Keratinocyte (primary cell): ENCODE measurements at regions not wholly inside any gene's neighbourhood (a gene's known extent, or its start where the extent isn't known, plus 50 kb on each side); places are given as distances from the start of the nearest gene placed in this dataset.

ENCODE experiments used
- DNase-seq: peaks from one replicate; pipeline ENCODE4 v3.0.0-alpha.2; 2011; ENCODE audit warnings: low read depth, missing footprints, low spot score
- FAIRE-seq: peaks from 2 replicates; lab custom pipeline; 2011; peaks lifted over from hg19 to GRCh38; lab: Jason Lieb, UNC
- H2AFZ ChIP-seq: 2 replicates; pipeline ENCODE4 v1.6.0; 2012; ENCODE audit warnings: low read length, control low read depth, inconsistent platforms; ENCODE audit not compliant: control insufficient read depth
- H3K27ac ChIP-seq: 2 replicates; pipeline ENCODE4 v1.5.1; 2011; ENCODE audit warnings: low read length; ENCODE audit not compliant: control insufficient read depth, insufficient read depth
- H3K27me3 ChIP-seq: 3 replicates; pipeline ENCODE4 v1.6.0; 2011; ENCODE audit warnings: low read length; ENCODE audit not compliant: control insufficient read depth, insufficient read depth; ENCODE audit errors: extremely low read depth
- H3K36me3 ChIP-seq, 2 experiments: 2 replicates in 1 of 2; 3 replicates in 1 of 2; pipeline ENCODE4 v1.5.1; 2011; ENCODE audit warnings: low read length in 2 of 2, mild to moderate bottlenecking in 1 of 2; ENCODE audit not compliant: control insufficient read depth in 2 of 2, insufficient read depth in 2 of 2; ENCODE audit errors: extremely low read depth in 1 of 2
- H3K4me1 ChIP-seq: 3 replicates; pipeline ENCODE4 v1.5.1; 2011; ENCODE audit warnings: low read length; ENCODE audit not compliant: control insufficient read depth, insufficient read depth; ENCODE audit errors: extremely low read depth
- H3K4me2 ChIP-seq: 3 replicates; pipeline ENCODE4 v1.6.0; 2011; ENCODE audit warnings: low read depth, low read length; ENCODE audit not compliant: control insufficient read depth, insufficient read depth; ENCODE audit errors: extremely low read depth
- H3K4me3 ChIP-seq, 3 experiments: fragments of 200-600 bp in 1 of 3; sonication (generic) in 1 of 3; 2 replicates in 2 of 3; 3 replicates in 1 of 3; pipeline ENCODE4 v1.5.1; 2011 to 2016; ENCODE audit warnings: low read length in 3 of 3, mild to moderate bottlenecking in 3 of 3, control low read depth in 2 of 3, inconsistent platforms in 1 of 3, low read depth in 1 of 3, mixed read lengths in 1 of 3, mixed run types in 1 of 3, moderate library complexity in 1 of 3; ENCODE audit not compliant: control insufficient read depth in 2 of 3, insufficient read depth in 2 of 3; ENCODE audit errors: extremely low read depth in 1 of 3
- H3K79me2 ChIP-seq: 2 replicates; pipeline ENCODE4 v1.6.0; 2012; ENCODE audit warnings: low read length; ENCODE audit not compliant: control insufficient read depth, insufficient read depth
- H3K9ac ChIP-seq: 3 replicates; pipeline ENCODE4 v1.6.0; 2011; ENCODE audit warnings: low read length; ENCODE audit not compliant: control insufficient read depth, insufficient read depth; ENCODE audit errors: extremely low read depth
- H3K9me1 ChIP-seq: 3 replicates; pipeline ENCODE4 v1.6.0; 2011; ENCODE audit warnings: low read length; ENCODE audit not compliant: control insufficient read depth, insufficient read depth; ENCODE audit errors: extremely low read depth
- H3K9me3 ChIP-seq: 2 replicates; pipeline ENCODE4 v1.5.1; 2012; ENCODE audit warnings: low read depth, low read length; ENCODE audit not compliant: control insufficient read depth
- H4K20me1 ChIP-seq: 3 replicates; pipeline ENCODE4 v1.6.0; 2011; ENCODE audit warnings: low read length; ENCODE audit not compliant: control insufficient read depth, insufficient read depth; ENCODE audit errors: extremely low read depth
- EZH2 ChIP-seq: IDR thresholded peaks from one replicate; pipeline ENCODE4 v1.6.1; 2012; ENCODE audit warnings: inconsistent platforms, mild to moderate bottlenecking, low read length, moderate library complexity
- dilution Hi-C: fragments of 300-500 bp; cut with MboI; formaldehyde crosslinking; loops from one replicate; pipeline ENCODE4 v1.7.0; 2020; ENCODE audit warnings: low sequenced_read_pairs; ENCODE audit not compliant: extremely low pct_ligation_motif_present
- TF ChIP-seq, protein P1 (sequence below), 3 experiments: IDR thresholded peaks in 1 of 3; conservative IDR thresholded peaks in 1 of 3; optimal IDR thresholded peaks in 1 of 3; 2 replicates in 2 of 3; 3 replicates in 1 of 3; pipeline versions ENCODE3 to v1.5.1; 2011; ENCODE audit warnings: low read length in 3 of 3, mild to moderate bottlenecking in 3 of 3, moderate library complexity in 2 of 3, control low read depth in 1 of 3, inconsistent platforms in 1 of 3; ENCODE audit not compliant: insufficient read depth in 2 of 3; ENCODE audit errors: extremely low read depth in 1 of 3

DNA sequence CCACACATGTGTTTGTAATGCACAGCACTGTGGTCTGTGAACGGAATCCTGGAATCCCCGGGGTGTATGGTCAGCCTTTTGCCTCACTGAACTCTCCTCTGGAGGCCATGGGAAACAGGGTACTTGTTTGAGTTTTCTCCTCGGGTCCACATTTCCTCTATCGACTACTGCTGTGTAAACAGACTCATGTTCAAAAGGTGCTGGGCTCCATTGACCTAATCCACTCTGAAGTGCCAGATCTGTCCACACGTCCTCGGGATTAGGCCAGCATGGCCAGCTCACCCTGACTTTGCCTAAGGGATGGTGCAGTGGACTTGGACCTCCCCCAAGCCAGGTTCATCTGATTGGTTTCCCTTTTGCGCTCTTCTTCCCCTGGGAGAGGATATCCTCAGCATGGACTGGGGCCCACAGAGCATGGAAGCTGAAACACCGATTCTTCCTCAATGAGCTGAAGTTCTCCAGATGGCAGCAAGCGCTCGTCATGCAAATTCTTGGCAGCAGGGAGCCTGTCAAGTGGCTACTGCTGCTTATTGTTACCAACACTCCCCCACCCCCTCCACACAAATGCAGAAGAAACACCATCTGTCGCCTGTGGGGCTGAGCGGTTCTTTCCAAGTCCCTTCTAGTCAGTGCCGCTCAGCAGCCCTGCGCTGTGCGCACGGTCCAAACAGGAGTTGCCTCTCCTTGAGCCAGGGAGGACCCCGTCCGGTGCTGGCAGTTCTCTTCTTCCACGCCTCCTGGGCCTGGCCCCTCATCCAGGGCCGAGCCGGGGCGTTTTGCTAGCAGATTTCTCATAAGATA is 292.6 kb upstream of the MARCKS start:
- no peak overlapping the region for H3K4me3 ChIP-seq
- H3K4me1 ChIP-seq: peaks cover 20% of the 10 kb centered on the region
- dilution Hi-C loops: no loop called here
- FAIRE-seq (no peak), DNase-seq (no peak)
- H4K20me1 ChIP-seq: no peaks in the 10 kb centered on the region
- no peaks in the 10 kb centered on the region for H3K27me3 ChIP-seq
- no peaks in the 10 kb centered on the region for H3K9me1 ChIP-seq
- TF ChIP-seq EZH2: no peak
- TF ChIP-seq, protein P1, sequence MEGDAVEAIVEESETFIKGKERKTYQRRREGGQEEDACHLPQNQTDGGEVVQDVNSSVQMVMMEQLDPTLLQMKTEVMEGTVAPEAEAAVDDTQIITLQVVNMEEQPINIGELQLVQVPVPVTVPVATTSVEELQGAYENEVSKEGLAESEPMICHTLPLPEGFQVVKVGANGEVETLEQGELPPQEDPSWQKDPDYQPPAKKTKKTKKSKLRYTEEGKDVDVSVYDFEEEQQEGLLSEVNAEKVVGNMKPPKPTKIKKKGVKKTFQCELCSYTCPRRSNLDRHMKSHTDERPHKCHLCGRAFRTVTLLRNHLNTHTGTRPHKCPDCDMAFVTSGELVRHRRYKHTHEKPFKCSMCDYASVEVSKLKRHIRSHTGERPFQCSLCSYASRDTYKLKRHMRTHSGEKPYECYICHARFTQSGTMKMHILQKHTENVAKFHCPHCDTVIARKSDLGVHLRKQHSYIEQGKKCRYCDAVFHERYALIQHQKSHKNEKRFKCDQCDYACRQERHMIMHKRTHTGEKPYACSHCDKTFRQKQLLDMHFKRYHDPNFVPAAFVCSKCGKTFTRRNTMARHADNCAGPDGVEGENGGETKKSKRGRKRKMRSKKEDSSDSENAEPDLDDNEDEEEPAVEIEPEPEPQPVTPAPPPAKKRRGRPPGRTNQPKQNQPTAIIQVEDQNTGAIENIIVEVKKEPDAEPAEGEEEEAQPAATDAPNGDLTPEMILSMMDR (optimal IDR thresholded peaks at IDR 0.05 in 1 of 3, IDR thresholded peaks at IDR 0.05 in 1 of 3, conservative IDR thresholded peaks at IDR 0.05 in 1 of 3; ENCODE audit: extremely low read depth in 1 of 3, insufficient read depth in 2 of 3, low read length in 3 of 3): no peak
- H3K9ac ChIP-seq: no peak overlapping the region
- H3K27ac ChIP-seq: no peak overlapping the region
- no peaks in the 10 kb centered on the region for H3K79me2 ChIP-seq
- H3K9me3 ChIP-seq: no peaks in the 10 kb centered on the region
- H3K4me2 ChIP-seq: no peak overlapping the region
- no peaks in the 10 kb centered on the region for H3K36me3 ChIP-seq
- no peak overlapping the region for H2AFZ ChIP-seq

DNA sequence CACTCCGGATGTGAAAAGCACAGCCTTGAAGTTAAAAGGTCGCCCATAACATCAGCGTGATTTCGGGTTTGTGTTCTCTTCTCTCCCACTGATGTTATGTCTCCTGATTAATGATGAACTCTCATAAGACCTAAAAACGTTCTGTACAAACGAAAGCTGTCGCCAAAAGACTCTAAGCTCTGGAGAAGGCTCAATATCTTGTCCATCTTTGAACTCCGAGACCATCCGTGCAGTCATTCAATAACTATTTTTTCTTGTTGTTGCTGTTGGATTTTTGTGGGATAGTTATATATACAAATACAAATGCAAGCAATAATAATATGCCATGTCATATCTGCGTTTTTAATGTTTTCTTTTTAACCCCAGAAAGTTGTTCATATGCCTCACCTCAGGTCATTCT is 291.8 kb upstream of the MARCKS start:
- Histone ChIP-seq H3K36me3 (no peaks in the 10 kb centered on the region), H4K20me1 (no peaks in the 10 kb centered on the region), H3K4me3 (no peak overlapping the region), H3K4me1 (peaks cover 14% of the 10 kb centered on the region), H3K9me3 (no peaks in the 10 kb centered on the region), H3K79me2 (no peaks in the 10 kb centered on the region), H3K4me2 (no peak overlapping the region), H2AFZ (no peak overlapping the region), H3K27me3 (no peaks in the 10 kb centered on the region), H3K9ac (no peak overlapping the region), H3K27ac (no peak overlapping the region), H3K9me1 (no peaks in the 10 kb centered on the region)
- DNase-seq (no peak), FAIRE-seq (no peak)
- dilution Hi-C loops: no loop called here
- TF ChIP-seq, protein P1 (optimal IDR thresholded peaks at IDR 0.05 in 1 of 3, IDR thresholded peaks at IDR 0.05 in 1 of 3, conservative IDR thresholded peaks at IDR 0.05 in 1 of 3; ENCODE audit: extremely low read depth in 1 of 3, insufficient read depth in 2 of 3, low read length in 3 of 3): no peak
- TF ChIP-seq EZH2: no peak
